ENCODE measurements at regions not wholly inside any gene's neighbourhood (a gene's known extent, or its start where the extent isn't known, plus 50 kb on each side); places are given as distances from the start of the nearest gene placed in this dataset.
"Not testable (repeated sequence)": the region's sequence is repeated elsewhere in the genome, so short reads cannot be mapped to it uniquely, and the experiment has no call there.

DNA sequence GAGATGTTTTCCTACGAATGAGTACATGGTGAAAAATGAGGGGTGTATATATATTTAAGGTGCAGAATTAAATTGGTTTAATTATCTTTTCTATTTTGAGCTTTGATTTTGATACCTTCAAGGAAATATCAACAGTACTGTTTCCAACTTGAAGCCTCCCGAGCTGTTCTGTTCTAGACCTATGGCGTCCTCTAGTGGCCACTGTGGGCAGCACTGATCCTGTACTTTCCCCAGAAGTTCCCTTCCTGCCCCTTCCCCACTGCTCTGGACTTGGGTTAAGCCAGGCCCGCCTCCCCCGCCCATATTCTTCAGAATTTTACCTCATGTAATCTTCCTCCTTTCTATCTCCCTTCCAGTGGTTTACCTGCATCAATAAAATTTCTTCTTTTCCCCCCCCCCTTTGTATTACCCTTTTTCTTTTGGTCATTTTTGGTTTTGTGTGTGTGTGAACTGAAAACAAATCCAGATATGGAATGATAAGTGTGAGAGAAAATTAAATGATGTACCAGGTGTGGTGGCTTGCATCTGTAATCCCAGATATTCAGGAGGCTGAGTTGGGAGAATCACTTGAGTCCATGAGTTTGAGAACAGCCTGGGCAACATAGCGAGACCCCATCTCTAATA is 1643.5 kb downstream of the TP53TG3F start:
- no peak for DNase-seq

DNA sequence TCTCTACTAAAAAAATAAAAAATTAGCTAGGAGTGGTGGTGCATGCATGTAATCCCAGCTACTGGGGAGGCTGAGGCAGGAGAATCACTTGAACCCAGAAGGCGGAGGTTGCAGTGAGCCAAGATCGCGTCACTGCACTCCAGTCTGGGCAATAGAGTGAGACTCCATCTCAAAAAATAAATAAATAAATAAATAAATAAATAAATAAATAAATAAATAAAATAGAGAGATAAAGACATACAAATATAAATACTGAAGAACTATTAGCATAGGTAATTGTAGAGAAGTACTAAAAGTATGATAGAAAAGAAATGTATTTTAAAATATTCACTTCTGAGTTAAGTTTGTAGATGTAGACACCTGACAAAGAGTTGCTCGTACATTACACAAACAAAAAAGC is 1652.4 kb downstream of the TP53TG3F start:
- DNase-seq, result not testable (repeated sequence)

DNA sequence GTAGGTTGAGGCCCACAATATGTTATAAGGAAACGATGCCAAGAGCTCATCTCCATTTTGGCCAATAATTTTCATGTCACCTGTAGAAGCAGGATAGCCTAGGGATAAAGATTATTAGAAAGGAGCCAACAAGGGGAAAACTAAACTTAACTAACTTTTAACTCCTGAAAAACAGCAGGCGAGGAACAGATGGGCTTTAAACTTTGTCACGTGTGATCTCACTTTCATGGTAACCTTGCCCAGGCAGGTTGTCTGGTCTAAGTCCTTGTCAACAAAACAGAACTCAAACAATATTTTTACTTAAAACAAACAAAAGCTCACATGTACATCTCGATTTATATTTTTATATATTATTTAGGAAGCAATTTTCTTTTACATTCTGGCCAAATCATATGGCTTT is 1672.0 kb downstream of the TP53TG3F start:
- DNase-seq, result no peak

DNA sequence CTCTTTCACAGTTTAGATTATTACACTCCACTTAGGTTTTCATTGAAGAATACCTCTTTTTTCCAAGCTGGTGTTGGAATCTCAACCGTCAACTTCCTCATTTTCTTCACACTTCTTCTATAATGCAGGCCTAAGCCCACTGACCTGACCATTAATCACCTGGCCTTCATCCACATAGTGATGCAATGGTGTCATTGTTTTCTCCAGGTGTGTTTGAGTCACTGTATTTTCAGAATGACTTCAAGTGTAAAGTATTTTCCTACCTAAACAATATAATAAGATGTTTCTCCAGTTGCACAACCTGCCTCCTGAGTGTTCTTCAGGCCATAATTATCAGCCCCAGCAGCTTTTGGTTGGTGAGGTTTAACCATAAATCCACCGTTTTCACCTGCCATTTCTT is 1675.1 kb downstream of the TP53TG3F start:
- DNase-seq, result no peak

DNA sequence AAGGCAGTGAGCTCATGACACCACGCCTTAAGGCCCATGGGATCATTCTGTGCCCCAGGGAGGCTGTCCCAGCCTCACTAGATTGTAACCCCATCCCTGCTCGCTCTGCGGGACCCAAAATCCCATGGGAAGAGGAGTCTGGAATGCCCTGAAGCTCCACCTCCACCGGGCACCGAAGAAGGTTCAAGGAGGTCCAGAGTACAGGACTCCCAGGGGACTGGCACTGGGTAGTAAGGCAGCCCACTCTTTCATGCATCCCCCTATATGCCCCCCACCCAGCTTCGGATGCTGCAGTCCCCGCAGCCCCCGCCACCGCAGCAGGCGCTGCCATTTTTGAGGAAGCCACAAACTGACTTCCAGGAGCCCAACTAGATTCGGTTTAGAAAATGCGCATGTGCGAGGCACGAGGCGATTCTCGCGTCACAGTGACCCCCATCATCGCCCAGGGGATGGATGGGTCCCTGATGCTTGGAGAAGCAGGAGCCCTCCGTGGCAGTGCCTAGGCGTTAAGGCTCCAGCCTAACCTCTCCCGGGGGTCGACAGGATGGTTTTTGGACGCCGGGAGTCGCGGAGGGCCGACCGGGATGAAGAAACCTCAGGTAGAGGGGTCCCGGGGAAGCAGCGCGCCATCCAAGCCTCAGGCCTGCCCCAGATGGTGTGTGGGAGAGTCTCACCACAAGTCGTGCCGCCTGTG is 1681.0 kb downstream of the TP53TG3F start:
- DNase-seq, result no peak

DNA sequence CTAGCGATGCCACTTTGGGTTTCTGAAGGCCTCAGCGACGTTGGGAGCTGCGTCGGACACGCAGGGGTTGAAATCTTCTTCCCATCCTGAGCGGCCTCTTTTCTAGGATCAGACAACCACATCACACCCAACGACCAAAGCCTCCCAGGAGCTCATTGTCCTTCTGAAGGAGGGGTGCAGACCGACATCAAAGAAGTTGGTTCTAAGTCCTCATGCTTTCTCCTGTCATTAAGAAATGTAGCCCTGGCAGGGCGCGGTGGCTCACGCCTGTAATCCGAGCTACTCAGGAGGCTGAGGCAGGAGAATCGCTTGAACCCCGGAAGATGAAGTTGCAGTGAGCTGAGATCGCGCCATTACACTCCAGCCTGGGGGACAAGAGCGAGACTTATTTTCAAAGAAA is 1681.9 kb downstream of the TP53TG3F start:
- no peak for DNase-seq

DNA sequence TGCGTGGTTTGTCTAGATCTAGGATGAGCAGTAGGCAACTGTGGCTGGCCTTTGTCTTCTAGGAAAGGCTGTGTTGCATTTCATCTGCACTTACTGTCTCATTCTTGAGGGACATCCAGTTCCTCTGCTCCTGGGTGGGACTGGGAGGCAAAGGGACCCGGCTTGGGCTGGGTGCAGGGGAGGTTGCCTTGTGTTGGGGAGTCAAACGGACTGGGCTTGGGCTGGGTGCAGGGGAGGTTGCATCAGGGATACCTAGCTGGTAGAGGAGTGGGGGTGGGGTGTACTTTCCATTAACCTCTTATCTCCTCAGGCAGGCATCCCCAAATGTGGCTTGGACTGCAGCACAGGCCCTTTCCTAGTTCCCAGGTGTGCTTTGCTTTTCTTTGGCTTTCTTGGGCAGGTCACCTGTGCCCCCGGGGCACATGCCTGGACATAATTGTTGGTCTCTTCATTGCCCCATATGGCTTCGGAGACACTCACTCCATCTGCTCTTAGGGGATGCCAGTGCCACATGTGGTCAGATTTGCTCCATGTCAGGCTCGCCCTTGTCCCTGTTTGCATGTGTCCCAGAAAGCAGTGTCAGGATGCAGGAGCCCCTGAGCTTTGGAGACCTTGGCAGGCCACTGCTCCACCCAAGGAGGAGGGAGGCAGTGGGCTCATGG is 1682.9 kb downstream of the TP53TG3F start:
- DNase-seq, result no peak

DNA sequence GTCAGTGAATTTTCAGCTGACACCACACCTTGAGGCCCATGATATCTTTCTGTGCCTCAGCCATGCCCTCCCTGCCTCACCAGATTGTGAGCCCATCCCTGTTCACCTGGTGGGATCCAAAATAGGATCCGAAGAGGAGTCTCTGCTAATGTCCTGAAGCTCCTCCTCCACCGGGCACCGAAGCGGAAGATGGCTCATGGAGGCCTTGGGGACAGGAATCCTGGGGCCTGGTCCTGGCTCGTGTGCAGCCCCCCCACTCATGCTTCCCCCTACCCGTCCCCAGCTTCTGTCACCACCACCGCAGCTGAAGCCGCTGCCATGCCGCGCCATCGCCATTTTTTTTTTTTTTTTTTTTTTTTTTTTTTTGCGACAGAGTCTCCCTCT is 1683.4 kb downstream of the TP53TG3F start:
- no peak for DNase-seq

DNA sequence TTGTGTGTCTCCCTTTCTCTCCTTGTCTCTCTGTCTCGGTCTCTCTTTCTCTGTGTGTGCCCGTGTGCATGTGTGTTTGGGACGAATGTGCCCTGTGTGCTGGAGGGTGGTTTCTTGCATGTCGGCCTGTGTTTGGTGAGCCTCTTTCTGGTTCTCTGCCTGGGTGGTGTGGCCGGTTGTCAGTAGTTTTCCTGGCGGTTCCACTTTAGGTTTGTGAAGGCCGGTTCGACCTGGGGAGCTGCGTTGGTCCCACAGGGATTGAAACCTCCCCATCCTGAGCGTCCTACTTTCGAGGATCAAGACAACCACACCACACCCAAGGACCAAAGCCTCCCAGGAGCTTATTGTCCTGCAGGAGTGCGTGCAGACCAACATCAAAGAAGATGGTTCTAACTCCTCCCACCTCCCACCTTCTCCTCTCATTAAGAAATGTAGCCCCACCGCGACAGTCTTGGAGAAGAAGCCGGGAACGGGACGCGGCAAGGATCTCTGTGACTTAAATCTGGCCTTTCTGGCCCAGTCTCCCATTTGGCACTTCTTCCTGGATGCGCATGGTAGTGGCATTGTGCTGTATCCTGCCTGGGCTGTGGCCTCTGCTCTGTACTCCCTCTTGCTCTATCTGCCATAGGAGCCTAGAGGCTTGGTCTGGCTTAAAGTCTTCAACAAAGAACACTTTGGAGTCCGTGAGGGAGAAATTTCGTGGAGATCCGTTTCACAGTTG is 1685.0 kb downstream of the TP53TG3F start:
- no peak for DNase-seq

DNA sequence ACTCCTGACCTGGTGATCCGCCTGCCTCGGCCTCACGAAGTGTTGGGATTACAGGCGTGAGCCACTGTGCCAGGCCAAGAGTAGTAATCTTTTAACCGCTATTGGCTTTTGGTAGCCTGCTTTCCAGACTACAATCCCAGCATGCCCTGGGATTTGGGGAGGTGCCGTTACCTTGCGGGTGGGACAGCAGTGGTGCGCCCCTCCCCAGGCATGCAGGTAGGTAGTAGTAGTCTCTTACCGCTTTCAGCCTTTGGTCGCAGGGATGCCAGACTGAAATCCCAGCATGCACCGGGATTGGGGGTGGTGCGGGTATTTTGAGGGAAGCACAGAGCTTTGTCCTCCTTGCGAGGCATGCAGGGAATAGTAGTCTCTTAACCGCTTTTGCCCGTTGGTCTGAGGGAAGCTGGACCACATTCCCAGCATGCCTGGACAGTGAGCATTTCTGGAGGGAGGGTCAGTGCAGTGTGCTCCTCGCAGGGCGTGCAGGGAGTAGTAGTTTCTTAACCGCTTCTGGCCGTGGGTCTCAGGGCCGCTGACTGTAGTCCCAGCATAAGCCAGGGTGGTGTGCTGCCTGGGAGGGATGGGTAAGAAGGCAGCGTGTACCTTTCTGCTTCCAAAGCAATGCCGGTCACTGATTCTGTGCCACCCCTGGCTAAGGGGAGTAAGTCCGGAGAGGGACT is 1686.8 kb downstream of the TP53TG3F start:
- no peak for DNase-seq

DNA sequence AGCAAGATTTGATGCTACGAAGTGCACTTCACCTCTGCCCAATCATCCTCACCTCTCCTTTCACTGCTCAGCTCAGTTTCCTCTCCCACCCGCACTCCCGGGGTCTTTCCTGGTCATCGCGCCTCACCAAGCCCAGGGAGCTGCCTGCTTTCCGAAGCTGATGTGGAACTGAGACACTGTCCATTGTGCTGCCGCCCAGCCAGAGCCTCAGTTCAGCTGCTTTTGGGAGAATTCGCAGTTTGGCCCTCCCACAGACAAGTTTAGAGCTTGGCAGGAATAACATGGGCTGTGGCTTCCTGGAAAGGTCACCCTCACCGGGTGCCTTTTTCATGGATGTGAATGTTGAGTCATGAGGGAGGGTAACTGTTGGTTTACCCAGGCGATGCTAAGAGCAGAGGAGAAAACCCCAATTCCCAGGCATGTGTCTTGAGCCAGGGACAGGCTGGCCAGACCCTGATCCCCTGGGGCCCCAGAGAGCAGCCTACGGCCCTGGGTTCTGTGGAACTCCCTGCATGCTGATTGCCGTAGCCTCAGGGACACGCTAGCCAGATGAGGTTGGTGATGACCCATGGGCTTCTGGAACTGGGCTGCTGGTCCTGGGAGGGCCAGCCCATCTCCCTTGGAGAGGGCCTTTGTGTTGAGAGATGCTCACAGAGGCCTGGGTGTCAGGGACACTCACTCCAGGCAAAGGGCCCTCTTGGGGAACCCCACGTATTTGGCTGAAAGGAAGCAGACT is 1687.5 kb downstream of the TP53TG3F start:
- DNase-seq, result no peak

DNA sequence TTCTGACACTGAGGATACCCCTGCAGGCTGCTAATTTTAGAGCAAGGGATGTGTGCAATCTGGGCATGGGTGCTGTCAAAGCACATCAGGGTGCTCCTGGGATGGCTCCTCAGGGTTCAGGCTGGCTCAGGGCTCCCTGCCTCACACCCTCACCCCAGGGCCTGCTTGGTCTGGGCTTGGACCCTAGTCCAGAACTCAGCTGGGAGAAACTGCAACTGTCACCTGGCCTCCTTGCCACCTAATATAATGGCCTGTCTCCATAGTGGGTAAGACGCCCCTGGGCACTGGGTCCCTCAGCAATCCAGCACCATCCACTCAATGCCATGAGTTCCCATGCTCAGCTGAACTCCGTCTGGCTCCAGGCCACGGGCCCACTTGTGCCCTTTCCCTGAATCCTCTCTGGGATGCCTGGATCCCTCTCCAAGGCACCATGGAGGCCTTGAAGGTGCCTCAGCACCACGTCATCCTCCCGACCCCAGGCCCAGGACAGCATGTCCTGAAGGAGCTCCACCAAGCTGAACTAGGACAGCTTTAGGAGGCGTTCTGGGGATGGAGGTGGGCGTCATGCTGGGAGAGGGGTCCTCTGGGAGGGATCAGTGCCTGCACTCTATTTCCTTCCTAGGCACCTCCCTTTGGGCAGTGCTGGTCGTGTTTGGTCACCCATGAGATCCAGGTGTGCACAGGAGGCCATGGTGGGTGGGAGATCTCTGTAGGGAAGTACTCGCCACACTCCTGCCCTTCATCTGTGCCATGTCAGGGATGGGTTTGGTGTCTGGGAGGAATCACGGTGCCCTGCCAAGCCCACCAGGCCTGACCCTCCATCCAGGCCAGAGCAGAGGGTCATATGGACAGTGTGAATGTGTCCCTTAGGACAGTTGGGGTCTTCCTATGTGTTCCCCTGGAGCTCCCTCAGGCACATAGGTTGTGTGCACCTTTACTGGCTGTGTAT is 1688.4 kb downstream of the TP53TG3F start:
- DNase-seq, result no peak

DNA sequence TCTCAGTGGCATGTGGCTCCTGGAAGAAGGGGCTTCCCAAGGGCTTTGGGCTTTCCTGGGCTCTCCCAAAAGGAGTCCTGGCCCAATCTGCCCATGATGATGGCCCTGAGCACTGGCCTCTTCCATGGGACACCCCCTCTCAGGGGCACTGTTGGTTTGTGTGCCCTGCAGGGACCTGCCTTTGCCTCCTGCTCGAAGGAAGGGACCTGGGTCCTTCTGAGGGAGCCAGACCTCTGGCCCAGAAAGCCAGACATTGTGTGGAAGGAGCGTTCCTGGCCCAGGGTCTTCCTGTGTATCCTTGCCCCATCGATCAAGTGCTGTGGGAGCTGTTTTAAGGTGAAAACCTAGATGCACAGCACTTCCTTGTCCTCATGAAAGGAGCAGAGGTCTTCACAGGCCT is 1689.3 kb downstream of the TP53TG3F start:
- DNase-seq, result no peak

DNA sequence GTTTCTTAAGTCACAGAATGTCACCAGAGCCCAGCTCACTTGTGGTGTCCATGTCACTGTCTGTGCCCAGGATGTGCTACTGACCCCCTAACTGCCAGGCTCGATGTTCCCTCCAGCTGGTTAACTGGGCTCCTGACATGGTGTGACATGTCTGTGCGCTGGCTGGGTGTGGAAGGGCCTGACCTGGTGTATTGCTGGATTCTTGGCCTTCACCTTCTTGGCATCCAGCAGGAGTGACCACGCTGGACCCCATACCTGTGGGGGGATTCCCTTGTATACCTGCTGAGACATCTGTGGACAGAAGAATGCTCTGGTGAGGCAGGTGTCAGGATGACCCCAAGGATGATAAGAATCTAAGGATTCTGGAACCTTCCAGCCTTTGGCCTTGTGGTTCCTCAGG is 1690.1 kb downstream of the TP53TG3F start:
- no peak for DNase-seq

DNA sequence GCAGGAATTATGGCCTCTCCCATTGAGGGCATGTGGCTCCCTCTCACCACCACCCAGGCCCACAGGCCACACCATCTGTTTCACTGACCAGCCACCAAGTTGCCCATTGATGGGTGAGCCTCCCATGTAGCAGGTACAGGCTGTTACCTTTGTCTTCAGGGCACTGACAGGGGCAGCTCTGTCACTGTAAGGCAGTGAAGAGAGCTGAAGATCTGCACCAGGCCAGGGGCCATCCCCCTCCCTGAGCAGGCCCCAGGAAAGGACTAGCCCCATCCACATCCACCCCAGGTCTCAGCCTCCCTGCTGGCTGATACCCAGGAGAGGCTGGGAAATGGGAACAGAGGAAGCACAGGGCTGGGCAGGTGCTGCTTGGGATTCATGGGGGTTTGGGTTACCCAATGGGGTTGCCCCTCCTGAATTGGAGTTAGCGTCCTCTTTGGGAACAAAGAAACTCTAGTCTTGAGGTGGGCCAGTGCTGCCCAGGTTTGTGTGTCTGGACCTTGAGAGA is 1691.4 kb downstream of the TP53TG3F start:
- no peak for DNase-seq

DNA sequence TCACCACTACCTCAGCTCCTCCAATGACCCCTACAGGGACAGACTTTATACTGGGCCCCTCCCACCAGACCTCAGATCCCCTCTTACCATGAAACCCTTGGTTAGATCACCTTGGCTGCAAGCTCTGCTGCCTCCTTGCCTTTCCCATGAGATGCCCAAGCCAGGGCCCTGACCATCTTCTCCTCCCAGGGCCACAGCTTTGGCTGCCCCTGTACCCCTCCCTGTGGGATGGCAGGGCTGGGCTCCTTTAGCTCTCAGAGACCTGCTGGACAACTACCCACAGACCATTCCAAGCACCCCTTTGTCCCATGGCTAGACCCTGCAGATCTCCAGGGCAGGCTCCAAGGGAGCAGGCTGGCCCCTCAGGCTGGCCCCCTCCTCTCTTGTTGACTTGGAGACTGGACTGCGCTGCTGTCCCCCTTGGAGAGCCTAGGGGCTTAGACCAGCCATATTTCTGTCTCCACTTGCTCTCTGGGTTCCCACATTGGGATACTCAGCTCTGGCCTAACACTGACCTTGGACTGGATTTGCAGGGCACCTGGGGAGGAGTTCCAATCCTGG is 1692.7 kb downstream of the TP53TG3F start:
- no peak for DNase-seq

DNA sequence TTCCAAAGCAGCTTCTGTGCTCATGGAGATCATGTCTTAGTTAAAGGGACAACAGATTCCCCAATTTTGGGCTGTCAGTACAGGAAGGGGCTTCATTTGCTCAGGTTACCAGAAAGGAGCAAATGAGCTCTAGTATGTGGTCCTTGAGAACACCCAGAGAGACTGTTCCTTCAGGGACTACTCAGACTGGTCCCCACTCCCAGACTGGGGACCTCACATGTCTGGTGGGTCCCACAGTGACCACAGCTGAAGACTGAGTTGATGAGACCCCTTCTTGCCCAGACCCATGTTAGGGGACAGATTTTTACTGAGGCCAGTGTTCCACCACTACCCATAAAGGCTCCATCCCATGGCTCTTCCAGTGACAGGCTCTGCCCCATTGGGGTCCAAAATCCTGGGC is 1695.2 kb downstream of the TP53TG3F start:
- DNase-seq, result no peak

DNA sequence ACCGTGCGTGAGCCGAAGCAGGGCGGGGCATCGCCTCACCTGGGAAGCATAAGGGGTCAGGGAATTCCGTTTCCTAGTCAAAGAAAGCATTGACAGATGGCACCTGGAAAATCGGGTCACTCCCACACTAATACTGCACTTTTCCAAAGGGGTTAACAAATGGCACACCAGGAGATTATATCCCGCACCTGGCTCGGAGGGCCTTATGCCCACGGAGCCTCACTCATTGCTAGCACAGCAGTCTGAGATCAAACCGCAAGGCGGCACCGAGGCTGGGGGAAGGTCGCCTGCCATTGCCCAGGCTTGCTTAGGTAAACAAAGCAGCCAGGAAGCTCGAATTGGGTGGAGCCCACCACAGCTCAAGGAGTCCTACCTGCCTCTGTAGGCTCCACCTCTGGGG is 1698.1 kb downstream of the TP53TG3F start:
- DNase-seq, result not testable (repeated sequence)

DNA sequence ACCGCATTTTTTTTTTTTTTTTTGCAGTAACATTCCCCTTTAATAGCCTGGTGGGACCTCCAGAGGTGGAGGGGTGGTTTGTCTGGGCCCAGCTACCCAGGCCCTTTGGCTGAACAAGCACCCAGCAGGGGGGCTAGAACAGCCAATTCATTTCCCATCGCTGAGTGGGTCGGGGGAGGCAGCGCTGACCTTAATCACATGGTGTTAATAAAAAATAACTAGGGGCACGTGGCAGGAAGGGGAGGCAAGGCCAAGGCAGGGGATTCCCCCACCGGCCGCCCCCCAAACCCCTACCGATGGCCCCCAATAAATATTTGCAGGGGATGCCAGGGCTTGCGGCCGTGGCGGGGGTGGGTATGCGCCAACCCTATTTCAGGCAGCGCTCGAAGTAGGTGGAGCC is 1709.9 kb downstream of the TP53TG3F start:
- DNase-seq, result not testable (repeated sequence)

DNA sequence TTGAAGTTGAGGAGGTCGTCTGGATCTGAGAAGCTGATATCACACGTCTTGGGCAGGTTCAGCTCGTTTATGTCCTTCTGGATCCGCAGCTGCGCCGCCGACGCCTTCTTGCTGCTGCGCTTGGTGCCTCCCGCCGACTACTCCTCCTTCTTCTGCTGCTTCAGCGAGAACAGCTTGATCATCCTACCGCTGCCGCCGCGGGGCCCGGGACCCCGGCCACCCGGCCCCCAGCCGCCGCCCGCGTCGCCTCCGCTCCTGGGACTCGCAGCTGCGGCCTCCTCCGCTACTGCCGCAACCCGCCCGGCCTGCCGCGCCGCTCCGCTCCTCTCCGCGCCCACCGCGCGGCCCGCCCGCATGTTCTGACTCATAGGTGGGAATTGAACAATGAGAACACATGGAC is 1710.6 kb downstream of the TP53TG3F start:
- DNase-seq, result not testable (repeated sequence)

All from muscle of back (tissue), 3 donors.